ENCODE measurements at regions not wholly inside any gene's neighbourhood (a gene's known extent, or its start where the extent isn't known, plus 50 kb on each side); places are given as distances from the start of the nearest gene placed in this dataset.

DNA sequence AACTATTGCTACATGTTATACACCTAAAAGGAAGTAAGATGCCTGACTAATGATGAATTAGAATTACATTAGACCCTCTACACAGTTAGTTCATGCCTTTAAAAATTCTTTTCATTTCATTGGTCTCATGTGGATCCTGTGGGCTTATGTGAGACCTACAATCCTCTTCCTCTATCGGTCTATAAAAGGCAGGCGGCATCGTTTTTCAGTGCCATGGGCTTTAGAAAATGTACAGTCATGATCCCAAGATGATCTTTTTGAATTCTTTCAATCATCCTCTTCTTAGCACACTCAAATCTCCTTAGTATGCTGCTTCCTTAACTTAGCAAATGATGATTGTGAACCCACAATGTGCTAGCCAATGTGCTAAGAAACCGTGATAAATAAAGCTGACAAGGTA, 193.9 kb downstream of the ZNF608 start:
- Histone ChIP-seq H3K27ac (ENCODE audit: low read depth, low read length) (no peak overlapping the region), H3K4me3 (ENCODE audit: insufficient read depth, low read length) (no peak overlapping the region), H3K4me1 (ENCODE audit: insufficient read depth, low read length) (no peaks in the 10 kb centered on the region), H3K4me2 (ENCODE audit: insufficient read depth, low read length) (no peak overlapping the region), H2AFZ (ENCODE audit: low read length) (no peak overlapping the region), H4K20me1 (ENCODE audit: insufficient read depth, low read length) (no peaks in the 10 kb centered on the region), H3K36me3 (ENCODE audit: insufficient read depth, low read length) (no peaks in the 10 kb centered on the region), H3K79me2 (ENCODE audit: insufficient read depth, low read length) (no peaks in the 10 kb centered on the region), H3K9me3 (ENCODE audit: low read depth, low read length) (no peaks in the 10 kb centered on the region), H3K27me3 (ENCODE audit: insufficient read depth, low read length) (no peaks in the 10 kb centered on the region)
- no peak for DNase-seq (ENCODE audit: insufficient read length, low spot score, missing footprints)
- no peak for TF ChIP-seq CTCF (IDR thresholded peaks at IDR 0.05; ENCODE audit: extremely low read depth, low read depth, low read length)

GRCh38 chr5:124551939-124552279, 194.5 kb downstream of the ZNF608 start:
- no peak for DNase-seq (ENCODE audit: insufficient read length, low spot score, missing footprints)
- no peaks in the 10 kb centered on the region for H4K20me1 ChIP-seq (ENCODE audit: insufficient read depth, low read length)
- TF ChIP-seq CTCF (IDR thresholded peaks at IDR 0.05; ENCODE audit: extremely low read depth, low read depth, low read length), result no peak
- H3K27ac ChIP-seq (ENCODE audit: low read depth, low read length), result no peak overlapping the region
- no peaks in the 10 kb centered on the region for H3K4me1 ChIP-seq (ENCODE audit: insufficient read depth, low read length)
- no peak overlapping the region for H3K4me2 ChIP-seq (ENCODE audit: insufficient read depth, low read length)
- H2AFZ ChIP-seq (ENCODE audit: low read length), result no peak overlapping the region
- no peaks in the 10 kb centered on the region for H3K79me2 ChIP-seq (ENCODE audit: insufficient read depth, low read length)
- H3K9me3 ChIP-seq (ENCODE audit: low read depth, low read length), result no peaks in the 10 kb centered on the region
- H3K27me3 ChIP-seq (ENCODE audit: insufficient read depth, low read length), result no peaks in the 10 kb centered on the region
- H3K4me3 ChIP-seq (ENCODE audit: insufficient read depth, low read length), result no peak overlapping the region
- no peaks in the 10 kb centered on the region for H3K36me3 ChIP-seq (ENCODE audit: insufficient read depth, low read length)

- no peak for TF ChIP-seq CTCF (IDR thresholded peaks at IDR 0.05; ENCODE audit: extremely low read depth, low read depth, low read length)
Observed at GRCh38 chr5:124550731-124551130, 195.7 kb downstream of the ZNF608 start.

GRCh38 chr5:124549891-124550436, 196.5 kb downstream of the ZNF608 start:
- Histone ChIP-seq H3K27me3 (ENCODE audit: insufficient read depth, low read length) (no peaks in the 10 kb centered on the region), H3K4me2 (ENCODE audit: insufficient read depth, low read length) (no peak overlapping the region), H4K20me1 (ENCODE audit: insufficient read depth, low read length) (no peaks in the 10 kb centered on the region), H3K36me3 (ENCODE audit: insufficient read depth, low read length) (no peaks in the 10 kb centered on the region), H3K4me3 (ENCODE audit: insufficient read depth, low read length) (no peak overlapping the region), H2AFZ (ENCODE audit: low read length) (no peak overlapping the region), H3K27ac (ENCODE audit: low read depth, low read length) (no peak overlapping the region), H3K79me2 (ENCODE audit: insufficient read depth, low read length) (no peaks in the 10 kb centered on the region), H3K9me3 (ENCODE audit: low read depth, low read length) (no peaks in the 10 kb centered on the region), H3K4me1 (ENCODE audit: insufficient read depth, low read length) (no peaks in the 10 kb centered on the region)
- no peak for TF ChIP-seq CTCF (IDR thresholded peaks at IDR 0.05; ENCODE audit: extremely low read depth, low read depth, low read length)
- DNase-seq (ENCODE audit: insufficient read length, low spot score, missing footprints), result no peak

More at GRCh38 chr5:124550731-124551130, 195.7 kb downstream of the ZNF608 start:
- Histone ChIP-seq H4K20me1 (ENCODE audit: insufficient read depth, low read length) (no peaks in the 10 kb centered on the region), H3K36me3 (ENCODE audit: insufficient read depth, low read length) (no peaks in the 10 kb centered on the region), H3K9me3 (ENCODE audit: low read depth, low read length) (no peaks in the 10 kb centered on the region), H3K27ac (ENCODE audit: low read depth, low read length) (no peak overlapping the region), H3K4me2 (ENCODE audit: insufficient read depth, low read length) (no peak overlapping the region), H3K4me3 (ENCODE audit: insufficient read depth, low read length) (no peak overlapping the region), H3K79me2 (ENCODE audit: insufficient read depth, low read length) (no peaks in the 10 kb centered on the region), H3K27me3 (ENCODE audit: insufficient read depth, low read length) (no peaks in the 10 kb centered on the region), H3K4me1 (ENCODE audit: insufficient read depth, low read length) (no peaks in the 10 kb centered on the region), H2AFZ (ENCODE audit: low read length) (no peak overlapping the region)
- no peak for DNase-seq (ENCODE audit: insufficient read length, low spot score, missing footprints)
